ENCODE measurements at regions not wholly inside any gene's neighbourhood (a gene's known extent, or its start where the extent isn't known, plus 50 kb on each side); places are given as distances from the start of the nearest gene placed in this dataset.

DNA sequence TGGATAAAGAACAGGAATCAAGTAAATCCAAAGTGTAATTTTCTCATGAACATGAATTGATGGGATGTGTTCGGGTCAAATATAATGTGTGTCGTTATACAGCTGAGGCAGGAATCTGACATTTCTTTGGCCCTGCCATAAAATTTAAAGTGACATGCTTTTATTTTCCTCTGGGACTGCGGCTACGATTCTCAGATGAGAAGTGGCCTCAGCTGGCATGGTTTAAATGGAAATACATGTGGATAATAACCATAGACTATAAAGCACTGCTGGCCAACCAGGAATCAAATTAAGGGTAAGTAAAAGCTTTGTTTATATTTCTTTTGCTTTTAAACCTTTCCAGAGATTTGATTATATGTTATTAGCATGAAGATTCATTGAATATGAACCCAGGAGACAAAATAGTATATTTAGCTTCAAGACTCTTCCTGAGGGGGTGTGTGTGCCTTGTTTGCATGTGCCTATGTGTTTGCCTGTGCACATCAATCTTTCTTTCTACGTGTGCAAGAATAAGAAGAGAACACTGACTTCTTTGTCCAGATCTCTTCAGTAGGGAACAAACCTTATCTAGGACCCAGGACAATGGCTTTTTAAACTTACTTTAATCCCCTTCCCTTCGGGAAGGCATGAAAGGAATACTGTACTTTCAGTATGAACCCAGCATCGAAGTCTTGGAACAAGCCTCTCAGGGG is 629.0 kb upstream of the PFKP start:
- no peak overlapping the region for H3K4me3 ChIP-seq (ENCODE audit: low read depth, low read length)
- TF ChIP-seq CTCF (IDR thresholded peaks at IDR 0.05; ENCODE audit: low read depth, low read length), result no peak

DNA sequence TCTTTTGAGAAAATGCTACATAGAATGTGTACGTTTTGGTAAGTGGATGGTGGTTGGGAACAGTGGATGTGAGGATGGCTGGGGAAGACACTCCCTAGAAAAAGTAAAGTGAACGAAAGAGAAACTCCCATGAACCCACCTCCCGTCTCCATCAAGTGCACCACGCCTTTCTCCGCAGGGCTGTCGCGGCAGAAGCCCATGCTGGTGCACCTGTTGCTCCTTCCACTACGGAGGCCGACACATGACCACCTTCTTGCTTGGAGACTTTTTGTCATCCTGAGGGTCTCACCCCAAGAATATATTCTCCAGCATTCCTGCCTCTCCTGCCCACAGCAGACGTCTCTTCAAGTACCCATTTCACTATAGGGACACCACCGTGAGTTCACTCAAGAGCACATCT is 630.4 kb upstream of the PFKP start:
- TF ChIP-seq CTCF (IDR thresholded peaks at IDR 0.05; ENCODE audit: low read depth, low read length), result no peak
- H3K4me3 ChIP-seq (ENCODE audit: low read depth, low read length), result no peak overlapping the region

- no peak overlapping the region for H3K4me3 ChIP-seq (ENCODE audit: low read depth, low read length)
- no peak for TF ChIP-seq CTCF (IDR thresholded peaks at IDR 0.05; ENCODE audit: low read depth, low read length)
Measured at GRCh38 chr10:2431961-2432360, 635.4 kb upstream of the PFKP start.

DNA sequence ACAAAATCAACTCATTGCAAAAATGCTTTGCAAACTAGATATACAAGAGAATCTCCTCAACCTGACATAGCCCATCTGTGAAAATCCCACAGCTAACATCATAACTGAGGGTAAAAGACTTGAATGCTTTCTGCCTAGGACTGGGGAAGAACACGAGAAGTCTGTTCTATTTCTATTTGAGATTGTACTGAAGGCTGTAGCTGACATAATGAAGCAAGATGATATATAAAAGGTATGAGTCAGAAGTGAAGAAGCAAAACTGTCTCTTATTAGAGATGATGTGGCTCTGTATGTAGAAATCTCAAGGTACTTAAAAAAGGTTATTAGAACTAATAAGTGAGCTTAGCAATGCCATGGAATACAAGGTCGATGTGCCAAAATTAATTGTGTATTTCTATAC is 639.9 kb upstream of the PFKP start:
- TF ChIP-seq CTCF (IDR thresholded peaks at IDR 0.05; ENCODE audit: low read depth, low read length), result no peak

DNA sequence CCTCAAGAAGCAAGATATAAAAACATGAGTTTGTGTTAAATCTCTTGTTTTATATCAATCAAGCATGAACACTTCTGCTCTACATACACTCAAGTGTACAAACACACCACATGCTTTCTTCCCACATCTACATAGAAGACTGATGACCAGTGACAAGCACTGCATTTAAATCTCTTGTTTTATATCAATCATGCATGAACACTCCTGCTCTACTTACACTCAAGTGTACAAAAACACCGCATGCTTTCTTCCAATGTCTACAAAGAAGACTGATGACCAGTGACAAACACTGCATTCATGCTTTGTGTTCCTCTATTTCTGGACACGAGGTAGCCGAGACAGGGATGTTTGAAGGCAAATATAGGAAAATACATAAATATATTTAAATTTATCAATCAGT is 642.0 kb upstream of the PFKP start:
- H3K4me3 ChIP-seq (ENCODE audit: low read depth, low read length), result no peak overlapping the region
- TF ChIP-seq CTCF (IDR thresholded peaks at IDR 0.05; ENCODE audit: low read depth, low read length), result no peak

More for the DNA sequence above, 639.9 kb upstream of the PFKP start:
- no peak overlapping the region for H3K4me3 ChIP-seq (ENCODE audit: low read depth, low read length)

- no peak for TF ChIP-seq CTCF (IDR thresholded peaks at IDR 0.05; ENCODE audit: low read depth, low read length)
- H3K4me3 ChIP-seq (ENCODE audit: low read depth, low read length), result no peak overlapping the region
Measured at GRCh38 chr10:2414562-2414961, 652.8 kb upstream of the PFKP start.

DNA sequence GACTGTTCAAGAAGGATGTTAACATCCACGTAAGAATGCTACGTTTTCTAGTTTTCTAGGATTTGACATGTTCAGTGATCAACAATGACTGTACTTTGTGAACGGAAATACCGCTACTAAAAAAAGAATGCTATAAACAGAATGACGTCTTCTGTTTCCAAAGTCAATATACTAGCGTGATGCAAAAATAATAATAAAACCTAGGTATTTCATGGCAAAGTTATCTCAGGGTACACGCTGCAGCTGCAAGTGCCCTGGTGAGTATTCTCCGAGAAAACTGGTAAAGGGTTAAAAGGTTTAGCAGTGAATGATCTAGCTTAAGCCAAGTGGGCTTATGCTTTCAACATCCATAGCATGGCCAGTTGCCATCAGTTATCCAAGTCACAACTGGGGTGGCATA is 653.3 kb upstream of the PFKP start:
- no peak overlapping the region for H3K4me3 ChIP-seq (ENCODE audit: low read depth, low read length)
- TF ChIP-seq CTCF (IDR thresholded peaks at IDR 0.05; ENCODE audit: low read depth, low read length), result no peak

Measured in WI38 (cell line).